ENCODE measurements at regions not wholly inside any gene's neighbourhood (a gene's known extent, or its start where the extent isn't known, plus 50 kb on each side); places are given as distances from the start of the nearest gene placed in this dataset.
"Not testable (repeated sequence)": the region's sequence is repeated elsewhere in the genome, so short reads cannot be mapped to it uniquely, and the experiment has no call there.

GRCh38 chr19:57028804-57029525, 90.8 kb upstream of the USP29 start:
- Histone ChIP-seq H3K9me3 (ENCODE audit: control insufficient read depth, insufficient read depth, low read depth, low read length) (peaks cover 58% of the 10 kb centered on the region), H3K27me3 (ENCODE audit: control insufficient read depth, insufficient read depth, low read length) (no peaks in the 10 kb centered on the region), H3K27ac (ENCODE audit: low read depth, low read length) (no peak overlapping the region), H3K9ac (ENCODE audit: low read length) (no peak overlapping the region), H3K4me3 (ENCODE audit: low read depth, low read length) (no peak overlapping the region), H3K36me3 (ENCODE audit: control insufficient read depth, insufficient read depth, low read length) (no peaks in the 10 kb centered on the region), H3K4me1 (ENCODE audit: control insufficient read depth, insufficient read depth, low read length) (no peaks in the 10 kb centered on the region)

- Histone ChIP-seq H3K4me1 (ENCODE audit: control insufficient read depth, insufficient read depth, low read length) (no peaks in the 10 kb centered on the region), H3K36me3 (ENCODE audit: control insufficient read depth, insufficient read depth, low read length) (no peaks in the 10 kb centered on the region), H3K9me3 (ENCODE audit: control insufficient read depth, insufficient read depth, low read depth, low read length) (peaks cover 52% of the 10 kb centered on the region), H3K27me3 (ENCODE audit: control insufficient read depth, insufficient read depth, low read length) (no peaks in the 10 kb centered on the region), H3K27ac (ENCODE audit: low read depth, low read length) (no peak overlapping the region), H3K9ac (ENCODE audit: low read length) (no peak overlapping the region), H3K4me3 (ENCODE audit: low read depth, low read length) (no peak overlapping the region)
Measured at GRCh38 chr19:57031106-57031505, 88.7 kb upstream of the USP29 start.

- H3K4me3 ChIP-seq (ENCODE audit: low read depth, low read length): no peak overlapping the region
- no peak overlapping the region for H3K27ac ChIP-seq (ENCODE audit: low read depth, low read length)
- peaks cover 56% of the 10 kb centered on the region for H3K9me3 ChIP-seq (ENCODE audit: control insufficient read depth, insufficient read depth, low read depth, low read length)
- H3K36me3 ChIP-seq (ENCODE audit: control insufficient read depth, insufficient read depth, low read length): no peaks in the 10 kb centered on the region
- no peaks in the 10 kb centered on the region for H3K4me1 ChIP-seq (ENCODE audit: control insufficient read depth, insufficient read depth, low read length)
- no peak overlapping the region for H3K9ac ChIP-seq (ENCODE audit: low read length)
- H3K27me3 ChIP-seq (ENCODE audit: control insufficient read depth, insufficient read depth, low read length): no peaks in the 10 kb centered on the region
Measured at GRCh38 chr19:57033576-57033975, 86.2 kb upstream of the USP29 start.

- Histone ChIP-seq H3K4me1 (ENCODE audit: control insufficient read depth, insufficient read depth, low read length) (no peaks in the 10 kb centered on the region), H3K9me3 (ENCODE audit: control insufficient read depth, insufficient read depth, low read depth, low read length) (peaks cover 55% of the 10 kb centered on the region), H3K27me3 (ENCODE audit: control insufficient read depth, insufficient read depth, low read length) (no peaks in the 10 kb centered on the region), H3K4me3 (ENCODE audit: low read depth, low read length) (no peak overlapping the region), H3K36me3 (ENCODE audit: control insufficient read depth, insufficient read depth, low read length) (no peaks in the 10 kb centered on the region), H3K27ac (ENCODE audit: low read depth, low read length) (no peak overlapping the region), H3K9ac (ENCODE audit: low read length) (no peak overlapping the region)
Measured at GRCh38 chr19:57034544-57034943, 85.2 kb upstream of the USP29 start.

- H3K4me3 ChIP-seq (ENCODE audit: low read depth, low read length); H3K9ac ChIP-seq (ENCODE audit: low read length); H3K27me3 ChIP-seq (ENCODE audit: control insufficient read depth, insufficient read depth, low read length); H3K4me1 ChIP-seq (ENCODE audit: control insufficient read depth, insufficient read depth, low read length); H3K36me3 ChIP-seq (ENCODE audit: control insufficient read depth, insufficient read depth, low read length); H3K27ac ChIP-seq (ENCODE audit: low read depth, low read length): not testable (repeated sequence)
- H3K9me3 ChIP-seq (ENCODE audit: control insufficient read depth, insufficient read depth, low read depth, low read length): peaks cover 54% of the 10 kb centered on the region
Measured at GRCh38 chr19:57035740-57036139, 84.0 kb upstream of the USP29 start.

GRCh38 chr19:57037556-57037955, 82.2 kb upstream of the USP29 start:
- H3K4me3 ChIP-seq (ENCODE audit: low read depth, low read length): no peak overlapping the region
- H3K9me3 ChIP-seq (ENCODE audit: control insufficient read depth, insufficient read depth, low read depth, low read length): peaks cover 56% of the 10 kb centered on the region
- H3K27me3 ChIP-seq (ENCODE audit: control insufficient read depth, insufficient read depth, low read length): no peaks in the 10 kb centered on the region
- H3K4me1 ChIP-seq (ENCODE audit: control insufficient read depth, insufficient read depth, low read length): no peaks in the 10 kb centered on the region
- H3K36me3 ChIP-seq (ENCODE audit: control insufficient read depth, insufficient read depth, low read length): no peaks in the 10 kb centered on the region
- H3K27ac ChIP-seq (ENCODE audit: low read depth, low read length): no peak overlapping the region
- H3K9ac ChIP-seq (ENCODE audit: low read length): no peak overlapping the region

- Histone ChIP-seq H3K36me3 (ENCODE audit: control insufficient read depth, insufficient read depth, low read length) (no peaks in the 10 kb centered on the region), H3K9ac (ENCODE audit: low read length) (no peak overlapping the region), H3K9me3 (ENCODE audit: control insufficient read depth, insufficient read depth, low read depth, low read length) (peaks cover 63% of the 10 kb centered on the region), H3K27me3 (ENCODE audit: control insufficient read depth, insufficient read depth, low read length) (no peaks in the 10 kb centered on the region), H3K4me1 (ENCODE audit: control insufficient read depth, insufficient read depth, low read length) (no peaks in the 10 kb centered on the region), H3K27ac (ENCODE audit: low read depth, low read length) (no peak overlapping the region), H3K4me3 (ENCODE audit: low read depth, low read length) (no peak overlapping the region)
Measured at GRCh38 chr19:57047743-57048142, 72.0 kb upstream of the USP29 start.

- Histone ChIP-seq H3K4me3 (ENCODE audit: low read depth, low read length) (no peak overlapping the region), H3K4me1 (ENCODE audit: control insufficient read depth, insufficient read depth, low read length) (no peaks in the 10 kb centered on the region), H3K9me3 (ENCODE audit: control insufficient read depth, insufficient read depth, low read depth, low read length) (peaks cover 61% of the 10 kb centered on the region), H3K9ac (ENCODE audit: low read length) (no peak overlapping the region), H3K27ac (ENCODE audit: low read depth, low read length) (no peak overlapping the region), H3K27me3 (ENCODE audit: control insufficient read depth, insufficient read depth, low read length) (no peaks in the 10 kb centered on the region), H3K36me3 (ENCODE audit: control insufficient read depth, insufficient read depth, low read length) (no peaks in the 10 kb centered on the region)
Measured at GRCh38 chr19:57050863-57051262, 68.9 kb upstream of the USP29 start.

- no peak overlapping the region for H3K27ac ChIP-seq (ENCODE audit: low read depth, low read length)
- no peaks in the 10 kb centered on the region; the same call in 1 of the 2 replicates for H3K27me3 ChIP-seq (ENCODE audit: control insufficient read depth, insufficient read depth, low read length)
- H3K4me1 ChIP-seq (ENCODE audit: control insufficient read depth, insufficient read depth, low read length): no peaks in the 10 kb centered on the region
- H3K4me3 ChIP-seq (ENCODE audit: low read depth, low read length): no peak overlapping the region
- no peaks in the 10 kb centered on the region for H3K36me3 ChIP-seq (ENCODE audit: control insufficient read depth, insufficient read depth, low read length)
- peaks cover 62% of the 10 kb centered on the region for H3K9me3 ChIP-seq (ENCODE audit: control insufficient read depth, insufficient read depth, low read depth, low read length)
- H3K9ac ChIP-seq (ENCODE audit: low read length): no peak overlapping the region
Measured at GRCh38 chr19:57052081-57052480, 67.7 kb upstream of the USP29 start.

- Histone ChIP-seq H3K4me1 (ENCODE audit: control insufficient read depth, insufficient read depth, low read length) (no peaks in the 10 kb centered on the region), H3K27ac (ENCODE audit: low read depth, low read length) (no peak overlapping the region), H3K9ac (ENCODE audit: low read length) (no peak overlapping the region), H3K4me3 (ENCODE audit: low read depth, low read length) (no peak overlapping the region), H3K9me3 (ENCODE audit: control insufficient read depth, insufficient read depth, low read depth, low read length) (peaks cover 59% of the 10 kb centered on the region), H3K27me3 (ENCODE audit: control insufficient read depth, insufficient read depth, low read length) (no peaks in the 10 kb centered on the region; the same call in 1 of the 2 replicates), H3K36me3 (ENCODE audit: control insufficient read depth, insufficient read depth, low read length) (no peaks in the 10 kb centered on the region)
Measured at GRCh38 chr19:57053401-57053800, 66.4 kb upstream of the USP29 start.

GRCh38 chr19:57055956-57056355, 63.8 kb upstream of the USP29 start:
- no peak overlapping the region for H3K27ac ChIP-seq (ENCODE audit: low read depth, low read length)
- H3K9me3 ChIP-seq (ENCODE audit: control insufficient read depth, insufficient read depth, low read depth, low read length): peaks cover 48% of the 10 kb centered on the region
- no peak overlapping the region for H3K9ac ChIP-seq (ENCODE audit: low read length)
- no peaks in the 10 kb centered on the region; the same call in 1 of the 2 replicates for H3K27me3 ChIP-seq (ENCODE audit: control insufficient read depth, insufficient read depth, low read length)
- no peaks in the 10 kb centered on the region for H3K4me1 ChIP-seq (ENCODE audit: control insufficient read depth, insufficient read depth, low read length)
- H3K36me3 ChIP-seq (ENCODE audit: control insufficient read depth, insufficient read depth, low read length): no peaks in the 10 kb centered on the region
- no peak overlapping the region for H3K4me3 ChIP-seq (ENCODE audit: low read depth, low read length)

All from HUES6 (cell line).